Neural cell (in vitro differentiated cells): ENCODE measurements at regions not wholly inside any gene's neighbourhood (a gene's known extent, or its start where the extent isn't known, plus 50 kb on each side); places are given as distances from the start of the nearest gene placed in this dataset.

Experiments
- H2AFZ ChIP-seq: fragments of 200-600, 300-800 bp; sonication (generic), shearing (Covaris generic); 2 replicates; pipeline ENCODE4 v1.6.0; 2014; ENCODE audit warnings: low read depth, mild to moderate bottlenecking, antibody characterized with exemption, low read length, moderate library complexity
- H3F3A ChIP-seq: fragments of 200-600 bp; shearing (Covaris generic); 2 replicates; pipeline ENCODE4 v1.6.1; 2016; ENCODE audit warnings: mild to moderate bottlenecking, moderate library complexity, mixed read lengths, antibody characterized with exemption, low read length; ENCODE audit not compliant: insufficient read depth, poor library complexity, severe bottlenecking
- H3K27ac ChIP-seq: fragments of 200-600, 300-800 bp; sonication (generic), shearing (Covaris generic); 2 replicates; pipeline ENCODE4 v1.5.1; 2014; ENCODE audit warnings: mild to moderate bottlenecking, low read length, moderate library complexity
- H3K27me3 ChIP-seq: fragments of 300-800, 200-600 bp; sonication (generic), shearing (Covaris generic); 2 replicates; pipeline ENCODE4 v1.6.0; 2014; ENCODE audit warnings: mild to moderate bottlenecking, low read depth, low read length, moderate library complexity; ENCODE audit not compliant: insufficient read depth
- H3K36me3 ChIP-seq: fragments of 300-800, 200-600 bp; sonication (generic), shearing (Covaris generic); 2 replicates; pipeline ENCODE4 v1.5.1; 2014; ENCODE audit warnings: mild to moderate bottlenecking, antibody characterized with exemption, low read length, moderate library complexity; ENCODE audit not compliant: insufficient read depth
- H3K4me2 ChIP-seq: fragments of 300-800, 200-600 bp; sonication (generic), shearing (Covaris generic); 2 replicates; pipeline ENCODE4 v1.6.0; 2014; ENCODE audit warnings: mild to moderate bottlenecking, low read length
- H3K4me3 ChIP-seq: fragments of 300-800, 200-600 bp; sonication (generic), shearing (Covaris generic); 2 replicates; pipeline ENCODE4 v1.5.1; 2014; ENCODE audit warnings: mild to moderate bottlenecking, low read length, moderate library complexity
- H3K79me2 ChIP-seq: fragments of 200-600 bp; shearing (Covaris generic); replicated peaks from 2 replicates; pipeline ENCODE4 v1.6.0; 2014; ENCODE audit warnings: mild to moderate bottlenecking, low read length, moderate library complexity; ENCODE audit not compliant: insufficient read depth
- H3K9ac ChIP-seq: fragments of 300-800, 200-600 bp; sonication (generic), shearing (Covaris generic); 2 replicates; pipeline ENCODE4 v1.6.1; 2016; ENCODE audit warnings: mild to moderate bottlenecking, low read length, mixed read lengths
- H3K9me2 ChIP-seq: fragments of 200-600 bp; shearing (Covaris generic); 2 replicates; pipeline ENCODE4 v1.6.1; 2016; ENCODE audit warnings: mild to moderate bottlenecking, low read length, mixed read lengths; ENCODE audit not compliant: insufficient read depth
- H3K9me3 ChIP-seq: fragments of 200-600, 300-800 bp; sonication (generic), shearing (Covaris generic); 2 replicates; pipeline ENCODE4 v1.6.1; 2016; ENCODE audit warnings: mild to moderate bottlenecking, mixed run types, low read length, moderate library complexity, mixed read lengths
- H4K20me1 ChIP-seq: fragments of 200-600 bp; shearing (Covaris generic); 2 replicates; pipeline ENCODE4 v1.6.1; 2016; ENCODE audit warnings: mild to moderate bottlenecking, mixed run types; ENCODE audit not compliant: insufficient read depth
- CTCF ChIP-seq: fragments of 450-650 bp; IDR thresholded peaks from 2 replicates; pipeline ENCODE4 v1.5.1; 2014; ENCODE audit warnings: antibody characterized with exemption, mild to moderate bottlenecking, moderate library complexity; ENCODE audit not compliant: poor library complexity, severe bottlenecking
- EP300 ChIP-seq: fragments of 450-650 bp; conservative IDR thresholded peaks from 2 replicates; pipeline ENCODE4 v1.6.1; 2014; ENCODE audit warnings: antibody characterized with exemption, mild to moderate bottlenecking, moderate library complexity; ENCODE audit not compliant: poor library complexity, severe bottlenecking
- EZH2 ChIP-seq: fragments of 200-600, 300-800 bp; shearing (Covaris generic), sonication (generic); IDR thresholded peaks from 2 replicates; pipeline ENCODE4 v1.6.1; 2014; ENCODE audit warnings: antibody characterized with exemption, low read length, borderline replicate concordance, mild to moderate bottlenecking; ENCODE audit not compliant: insufficient read depth, poor library complexity, severe bottlenecking
- MXI1 ChIP-seq: fragments of 450-650 bp; conservative IDR thresholded peaks from 2 replicates; pipeline ENCODE4 v1.6.1; 2014; ENCODE audit warnings: antibody characterized with exemption, mild to moderate bottlenecking; ENCODE audit not compliant: poor library complexity, severe bottlenecking
- POLR2AphosphoS5 ChIP-seq: IDR thresholded peaks from 2 replicates; pipeline ENCODE4 v1.6.1; 2012
- SMC3 ChIP-seq: fragments of 450-650 bp; conservative IDR thresholded peaks from 2 replicates; pipeline ENCODE4 v1.6.1; 2014; ENCODE audit warnings: antibody characterized with exemption, mild to moderate bottlenecking, moderate library complexity; ENCODE audit not compliant: poor library complexity
- TAF1 ChIP-seq: IDR thresholded peaks from 2 replicates; pipeline ENCODE4 v1.6.1; 2012; ENCODE audit warnings: low read depth
- TF ChIP-seq, protein P1 (sequence below): IDR thresholded peaks from 2 replicates; pipeline ENCODE4 v1.6.1; 2012; ENCODE audit warnings: borderline replicate concordance

DNA sequence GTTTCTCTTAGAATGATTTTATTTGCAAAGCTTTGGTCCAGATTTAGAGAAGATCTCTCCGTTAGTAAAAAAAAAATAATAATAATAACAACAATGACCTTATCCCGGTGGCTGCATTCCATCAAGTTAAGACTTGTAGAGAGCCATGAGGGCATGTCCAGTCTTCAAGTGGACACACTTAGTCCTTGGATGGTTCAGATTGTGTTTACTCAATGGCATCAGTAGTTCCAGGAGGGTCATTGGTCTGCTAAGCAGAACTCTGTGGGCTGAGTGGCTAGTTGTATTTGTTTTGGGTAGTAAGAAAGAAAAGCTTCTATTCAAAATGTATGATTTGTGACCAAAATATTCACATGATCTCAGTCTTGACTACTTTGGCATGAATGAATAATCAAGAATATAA lies 116.3 kb upstream of the UBE2E2 start:
- Histone ChIP-seq H3F3A (no peaks in the 10 kb centered on the region), H3K27me3 (no peaks in the 10 kb centered on the region), H3K4me2 (no peak overlapping the region), H2AFZ (no peak overlapping the region), H3K36me3 (no peaks in the 10 kb centered on the region), H3K9me2 (no peaks in the 10 kb centered on the region), H3K9me3 (no peaks in the 10 kb centered on the region), H3K9ac (no peak overlapping the region), H4K20me1 (no peaks in the 10 kb centered on the region), H3K27ac (no peak overlapping the region), H3K4me3 (no peak overlapping the region), H3K79me2 (no peaks in the 10 kb centered on the region)
- no peak for TF ChIP-seq TAF1
- no peak for TF ChIP-seq SMC3
- TF ChIP-seq POLR2AphosphoS5 = no peak
- TF ChIP-seq, protein P1, sequence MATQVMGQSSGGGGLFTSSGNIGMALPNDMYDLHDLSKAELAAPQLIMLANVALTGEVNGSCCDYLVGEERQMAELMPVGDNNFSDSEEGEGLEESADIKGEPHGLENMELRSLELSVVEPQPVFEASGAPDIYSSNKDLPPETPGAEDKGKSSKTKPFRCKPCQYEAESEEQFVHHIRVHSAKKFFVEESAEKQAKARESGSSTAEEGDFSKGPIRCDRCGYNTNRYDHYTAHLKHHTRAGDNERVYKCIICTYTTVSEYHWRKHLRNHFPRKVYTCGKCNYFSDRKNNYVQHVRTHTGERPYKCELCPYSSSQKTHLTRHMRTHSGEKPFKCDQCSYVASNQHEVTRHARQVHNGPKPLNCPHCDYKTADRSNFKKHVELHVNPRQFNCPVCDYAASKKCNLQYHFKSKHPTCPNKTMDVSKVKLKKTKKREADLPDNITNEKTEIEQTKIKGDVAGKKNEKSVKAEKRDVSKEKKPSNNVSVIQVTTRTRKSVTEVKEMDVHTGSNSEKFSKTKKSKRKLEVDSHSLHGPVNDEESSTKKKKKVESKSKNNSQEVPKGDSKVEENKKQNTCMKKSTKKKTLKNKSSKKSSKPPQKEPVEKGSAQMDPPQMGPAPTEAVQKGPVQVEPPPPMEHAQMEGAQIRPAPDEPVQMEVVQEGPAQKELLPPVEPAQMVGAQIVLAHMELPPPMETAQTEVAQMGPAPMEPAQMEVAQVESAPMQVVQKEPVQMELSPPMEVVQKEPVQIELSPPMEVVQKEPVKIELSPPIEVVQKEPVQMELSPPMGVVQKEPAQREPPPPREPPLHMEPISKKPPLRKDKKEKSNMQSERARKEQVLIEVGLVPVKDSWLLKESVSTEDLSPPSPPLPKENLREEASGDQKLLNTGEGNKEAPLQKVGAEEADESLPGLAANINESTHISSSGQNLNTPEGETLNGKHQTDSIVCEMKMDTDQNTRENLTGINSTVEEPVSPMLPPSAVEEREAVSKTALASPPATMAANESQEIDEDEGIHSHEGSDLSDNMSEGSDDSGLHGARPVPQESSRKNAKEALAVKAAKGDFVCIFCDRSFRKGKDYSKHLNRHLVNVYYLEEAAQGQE = no peak

- H3K4me2 ChIP-seq = no peak overlapping the region
- no peak overlapping the region for H3K4me3 ChIP-seq
- no peaks in the 10 kb centered on the region for H3F3A ChIP-seq
- H2AFZ ChIP-seq = no peak overlapping the region
- H3K27ac ChIP-seq = no peak overlapping the region
- H3K9ac ChIP-seq = no peak overlapping the region
- H4K20me1 ChIP-seq = no peaks in the 10 kb centered on the region
- no peaks in the 10 kb centered on the region for H3K36me3 ChIP-seq
- no peaks in the 10 kb centered on the region for H3K9me2 ChIP-seq
- no peaks in the 10 kb centered on the region for H3K27me3 ChIP-seq
- no peak for TF ChIP-seq SMC3
- no peak for TF ChIP-seq EZH2
- TF ChIP-seq EP300 = no peak
- no peak for TF ChIP-seq MXI1
- TF ChIP-seq, protein P1 = no peak
- no peak for TF ChIP-seq CTCF
- TF ChIP-seq TAF1 = no peak
- H3K9me3 ChIP-seq = no peaks in the 10 kb centered on the region
- no peaks in the 10 kb centered on the region for H3K79me2 ChIP-seq
These were observed 108.7 kb upstream of the UBE2E2 start for GRCh38 chr3:23094412-23094811.
